Calu3 (cell line): ENCODE measurements at regions not wholly inside any gene's neighbourhood (a gene's known extent, or its start where the extent isn't known, plus 50 kb on each side); places are given as distances from the start of the nearest gene placed in this dataset.

Source experiments
- BruUV-seq: library from RNA; stranded (reverse); fragments of 400-500 nt; replicated peaks from 2 replicates; lab custom pipeline; 2021; lab: Mats Ljungman, UMichigan
- CTCF ChIA-PET: fragments of 300-600 bp; sonication (Branson Sonifier 250); formaldehyde crosslinking; loops from one replicate; lab custom pipeline; 2022; ENCODE audit warnings: antibody characterized with exemption; lab: Charles Lee
- DNase-seq: peaks from one replicate; pipeline ENCODE4 v3.0.0; 2022
- H3K27ac Mint-ChIP-seq: one replicate; pipeline ENCODE4 v1.8.0; 2022; ENCODE audit warnings: mixed read lengths; ENCODE audit not compliant: unreplicated experiment
- H3K27me3 Mint-ChIP-seq: one replicate; pipeline ENCODE4 v1.8.0; 2022; ENCODE audit warnings: mixed read lengths; ENCODE audit not compliant: unreplicated experiment
- H3K36me3 Mint-ChIP-seq: one replicate; pipeline ENCODE4 v1.8.0; 2022; ENCODE audit warnings: mild to moderate bottlenecking, moderate library complexity, mixed read lengths; ENCODE audit not compliant: insufficient read depth, unreplicated experiment
- H3K4me1 Mint-ChIP-seq: one replicate; pipeline ENCODE4 v1.8.0; 2022; ENCODE audit warnings: mild to moderate bottlenecking, low read depth, mixed read lengths; ENCODE audit not compliant: unreplicated experiment
- H3K4me3 Mint-ChIP-seq: one replicate; pipeline ENCODE4 v1.8.0; 2022; ENCODE audit warnings: mild to moderate bottlenecking, low read depth, moderate library complexity, mixed read lengths; ENCODE audit not compliant: unreplicated experiment
- H3K9me3 Mint-ChIP-seq: one replicate; pipeline ENCODE4 v1.8.0; 2022; ENCODE audit warnings: low read depth, mixed read lengths; ENCODE audit not compliant: unreplicated experiment
- intact Hi-C: fragments of 100-400 bp; cut with micrococcal nuclease; formaldehyde crosslinking; loops from one replicate; pipeline ENCODE4 v1.10.0; 2022; ENCODE audit not compliant: unreplicated experiment
- TF ChIP-seq, protein P1 (sequence below): fragments of 200-600 bp; IDR thresholded peaks from one replicate; pipeline ENCODE4 v1.8.0; 2022; ENCODE audit warnings: antibody characterized with exemption; ENCODE audit not compliant: unreplicated experiment

GRCh38 chr17:34781571-34782108 is 179.6 kb downstream of the CCT6B start:
- intact Hi-C loops: no loop called here
- Mint-ChIP-seq H3K4me1 (no peaks in the 10 kb centered on the region), H3K27ac (no peak overlapping the region), H3K9me3 (peaks cover 10% of the 10 kb centered on the region), H3K27me3 (peaks cover 53% of the 10 kb centered on the region), H3K4me3 (no peak overlapping the region), H3K36me3 (no peaks in the 10 kb centered on the region)
- no TSS peak for BruUV-seq
- CTCF ChIA-PET: no interaction called here
- DNase-seq: no peak
- TF ChIP-seq, protein P1, sequence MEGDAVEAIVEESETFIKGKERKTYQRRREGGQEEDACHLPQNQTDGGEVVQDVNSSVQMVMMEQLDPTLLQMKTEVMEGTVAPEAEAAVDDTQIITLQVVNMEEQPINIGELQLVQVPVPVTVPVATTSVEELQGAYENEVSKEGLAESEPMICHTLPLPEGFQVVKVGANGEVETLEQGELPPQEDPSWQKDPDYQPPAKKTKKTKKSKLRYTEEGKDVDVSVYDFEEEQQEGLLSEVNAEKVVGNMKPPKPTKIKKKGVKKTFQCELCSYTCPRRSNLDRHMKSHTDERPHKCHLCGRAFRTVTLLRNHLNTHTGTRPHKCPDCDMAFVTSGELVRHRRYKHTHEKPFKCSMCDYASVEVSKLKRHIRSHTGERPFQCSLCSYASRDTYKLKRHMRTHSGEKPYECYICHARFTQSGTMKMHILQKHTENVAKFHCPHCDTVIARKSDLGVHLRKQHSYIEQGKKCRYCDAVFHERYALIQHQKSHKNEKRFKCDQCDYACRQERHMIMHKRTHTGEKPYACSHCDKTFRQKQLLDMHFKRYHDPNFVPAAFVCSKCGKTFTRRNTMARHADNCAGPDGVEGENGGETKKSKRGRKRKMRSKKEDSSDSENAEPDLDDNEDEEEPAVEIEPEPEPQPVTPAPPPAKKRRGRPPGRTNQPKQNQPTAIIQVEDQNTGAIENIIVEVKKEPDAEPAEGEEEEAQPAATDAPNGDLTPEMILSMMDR: no peak

DNA sequence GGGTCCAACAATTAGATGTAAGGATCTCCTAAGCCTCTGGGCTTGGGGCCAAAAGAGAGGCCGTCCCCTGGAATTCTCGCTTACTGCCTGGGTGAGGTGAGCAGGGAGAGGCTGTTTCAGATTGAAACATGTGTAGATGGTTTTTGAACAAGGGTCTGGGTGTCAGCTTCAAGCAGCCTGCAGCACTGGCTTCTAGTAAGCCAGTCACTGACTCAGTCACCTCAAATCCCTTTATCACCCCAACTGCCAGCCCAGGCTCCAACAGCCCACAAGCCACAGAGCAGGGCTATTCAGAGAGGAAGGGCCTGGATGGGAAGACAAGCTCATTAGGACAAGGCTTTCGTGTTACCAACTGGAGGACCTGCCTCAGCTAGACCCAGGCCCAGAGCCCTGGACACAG is 180.2 kb downstream of the CCT6B start:
- no TSS peak for BruUV-seq
- TF ChIP-seq, protein P1: no peak
- no peak overlapping the region for H3K27ac Mint-ChIP-seq
- no peak for DNase-seq
- peaks cover 53% of the 10 kb centered on the region for H3K27me3 Mint-ChIP-seq
- intact Hi-C loops: no loop called here
- H3K36me3 Mint-ChIP-seq: no peaks in the 10 kb centered on the region
- no peaks in the 10 kb centered on the region for H3K4me1 Mint-ChIP-seq
- no peak overlapping the region for H3K4me3 Mint-ChIP-seq
- CTCF ChIA-PET: no interaction called here
- H3K9me3 Mint-ChIP-seq: peaks cover 10% of the 10 kb centered on the region

DNA sequence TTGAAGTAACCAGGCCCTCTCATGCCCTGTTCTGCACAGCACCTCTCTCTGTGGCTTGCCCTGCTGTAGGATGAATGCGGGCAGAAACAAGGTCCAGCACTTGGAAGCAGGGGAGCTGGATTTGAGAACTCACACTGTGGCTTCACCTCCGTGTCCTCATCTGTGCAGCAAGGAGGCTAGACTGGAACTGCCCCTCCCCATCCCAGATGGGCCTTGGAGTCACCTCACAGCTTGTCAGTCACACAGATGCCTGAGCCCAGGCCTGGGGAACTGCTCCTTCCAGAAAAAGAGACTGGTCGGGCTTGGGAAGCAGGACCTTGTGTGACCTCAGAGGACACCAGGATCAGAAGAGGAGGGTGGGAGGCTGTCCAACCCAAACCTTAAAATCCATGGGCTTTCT is 180.8 kb downstream of the CCT6B start:
- intact Hi-C loops: no loop called here

DNA sequence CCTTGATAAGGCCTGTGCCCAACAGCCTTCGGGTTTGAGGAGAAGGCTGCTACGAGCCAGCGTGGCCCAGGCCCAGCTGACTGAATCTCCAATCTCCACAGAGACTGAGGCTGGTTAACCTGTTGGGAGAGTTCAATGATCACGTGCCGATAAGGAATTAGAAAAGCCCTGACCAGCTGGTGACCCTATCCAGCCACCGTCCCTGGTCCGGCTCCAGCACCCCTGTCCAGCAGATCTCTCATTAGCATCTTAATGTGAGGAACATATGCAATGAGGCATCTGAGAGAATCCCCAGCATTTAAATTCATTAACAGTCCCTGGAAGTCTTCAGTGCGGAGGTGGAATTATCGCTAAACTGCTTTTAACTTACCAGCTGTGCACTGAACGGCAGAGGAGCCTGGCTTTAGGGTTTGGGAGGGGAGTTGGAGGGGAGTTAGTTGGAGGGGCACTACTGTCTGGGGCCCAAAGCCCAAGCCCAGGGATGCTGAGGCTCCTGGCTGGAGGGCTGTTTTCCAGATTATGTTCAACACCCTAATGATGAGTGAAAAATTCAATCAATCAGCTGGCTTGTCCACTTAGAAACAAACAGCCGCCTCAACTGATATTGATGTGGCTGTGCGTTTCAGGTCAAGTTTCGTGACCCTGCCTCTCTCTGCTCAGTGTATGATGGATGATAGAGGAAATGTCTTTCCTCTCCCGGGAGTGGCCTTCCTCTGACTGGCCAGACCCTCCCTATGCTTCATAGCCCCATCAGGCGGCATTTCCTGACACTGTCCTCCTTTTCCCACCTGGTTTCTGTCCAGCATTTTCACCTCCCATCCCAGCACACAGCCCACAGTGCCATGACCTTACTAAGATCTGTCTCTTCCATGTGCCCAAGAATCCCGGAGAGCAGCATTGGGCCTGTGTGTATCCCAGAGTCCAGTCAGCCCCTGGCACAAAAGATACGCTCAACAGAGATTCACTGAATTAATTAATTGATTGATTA is 184.5 kb downstream of the CCT6B start:
- H3K9me3 Mint-ChIP-seq: peaks cover 10% of the 10 kb centered on the region
- intact Hi-C loops: no loop called here

More for the DNA sequence above, 180.8 kb downstream of the CCT6B start:
- Mint-ChIP-seq H3K9me3 (peaks cover 10% of the 10 kb centered on the region), H3K36me3 (no peaks in the 10 kb centered on the region), H3K27ac (no peak overlapping the region), H3K27me3 (peaks cover 53% of the 10 kb centered on the region), H3K4me3 (no peak overlapping the region), H3K4me1 (no peaks in the 10 kb centered on the region)
- BruUV-seq: no TSS peak
- TF ChIP-seq, protein P1: no peak
- no peak for DNase-seq
- CTCF ChIA-PET: no interaction called here

More for the DNA sequence above, 184.5 kb downstream of the CCT6B start:
- no TSS peak for BruUV-seq
- no peak for DNase-seq
- Mint-ChIP-seq H3K27me3 (peaks cover 78% of the 10 kb centered on the region), H3K36me3 (no peaks in the 10 kb centered on the region), H3K4me1 (no peaks in the 10 kb centered on the region), H3K27ac (no peak overlapping the region), H3K4me3 (no peak overlapping the region)
- TF ChIP-seq, protein P1: no peak
- CTCF ChIA-PET: interaction anchor here (1.2 kb wide), 1 partner anchor 51 kb away, joined by 3 read pairs; no protein-coding TSS in a partner anchor
